Psoas muscle (tissue), 7 donors: ENCODE measurements at regions not wholly inside any gene's neighbourhood (a gene's known extent, or its start where the extent isn't known, plus 50 kb on each side); places are given as distances from the start of the nearest gene placed in this dataset.

Source experiments
- ATAC-seq, 4 donors: fragments of 200-7000 bp; cut with Tn5 transposase; one replicate each; pipeline ENCODE4 v1.9.1; 2020; ENCODE audit warnings: moderate library complexity in 3 of 4, mild to moderate bottlenecking in 2 of 4
- DNase-seq, 2 donors: peaks; one replicate each; pipeline ENCODE4 v3.0.0-alpha.2; 2020
- H3K27ac ChIP-seq: fragments of 200-600 bp; one replicate; pipeline ENCODE4 v1.8.0; 2022
- H3K27me3 ChIP-seq, 3 donors: fragments of 200-600 bp in 1 of 3; one replicate each; pipeline versions ENCODE4 v1.6.1 to v1.8.0; 2013 to 2022; ENCODE audit warnings: low read length in 2 of 3, mild to moderate bottlenecking in 2 of 3, moderate library complexity in 1 of 3; ENCODE audit not compliant: insufficient read depth in 3 of 3
- H3K36me3 ChIP-seq, 2 donors: fragments of 200-600 bp in 1 of 2; one replicate each; pipeline versions ENCODE4 v1.6.1 to v1.8.0; 2013 to 2022; ENCODE audit warnings: low read depth in 1 of 2, mild to moderate bottlenecking in 1 of 2, moderate library complexity in 1 of 2; ENCODE audit not compliant: insufficient read depth in 1 of 2
- H3K4me1 ChIP-seq: fragments of 200-600 bp; one replicate; pipeline ENCODE4 v1.8.0; 2022
- H3K4me3 ChIP-seq: fragments of 200-600 bp; one replicate; pipeline ENCODE4 v1.8.0; 2022; ENCODE audit warnings: mild to moderate bottlenecking
- H3K9me3 ChIP-seq: fragments of 200-600 bp; one replicate; pipeline ENCODE4 v1.8.0; 2022
- CTCF ChIP-seq: fragments of 200-600 bp; IDR thresholded peaks from one replicate; pipeline ENCODE4 v1.8.0; 2022; ENCODE audit warnings: antibody characterized with exemption
- WGBS, 3 donors: extraction: QIAGEN DNeasy Blood & Tissue Kit; methylation state at CpG; one replicate each; pipeline versions ENCODE4 v1.1.6 to v1.1.7; 2013; 5-methylcytosine and 5-hydroxymethylcytosine counted together
- intact Hi-C, 2 donors: fragments of 100-400 bp; cut with DNase I; formaldehyde crosslinking; loops; one replicate each; pipeline versions ENCODE4 v1.11.0 to v1.14.2; 2022
- donor health status: healthy with polysubstance abuse.
- donor health status: DM: no; HTN: no; CAD: no; lungs with moderate emphysema.
- donor health status: Bipolar disorder and iron deficiency.
- donor health status: healthy.
- donor health status: DM: yes; HTN: yes; CAD: no.
- donor health status: DM: no; HTN: no; CAD: no.
- donor health status: DM: yes; HTN: yes; CAD: no.

- intact Hi-C loops = no loop called here
- Histone ChIP-seq H3K27ac (no peak overlapping the region), H3K4me1 (no peaks in the 10 kb centered on the region), H3K27me3 (no peaks in the 10 kb centered on the region), H3K4me3 (no peak overlapping the region), H3K36me3 (no peaks in the 10 kb centered on the region), H3K9me3 (no peaks in the 10 kb centered on the region)
- TF ChIP-seq CTCF = no peak
- DNase-seq (no peak), ATAC-seq (no peak)
- 83 to 91% (median 87%) methylated on average over 4 of the region's 4 CpGs for WGBS, 3 donors
These were observed 74.2 kb upstream of the TMEM170B start for GRCh38 chr6:11463398-11463780.

DNA sequence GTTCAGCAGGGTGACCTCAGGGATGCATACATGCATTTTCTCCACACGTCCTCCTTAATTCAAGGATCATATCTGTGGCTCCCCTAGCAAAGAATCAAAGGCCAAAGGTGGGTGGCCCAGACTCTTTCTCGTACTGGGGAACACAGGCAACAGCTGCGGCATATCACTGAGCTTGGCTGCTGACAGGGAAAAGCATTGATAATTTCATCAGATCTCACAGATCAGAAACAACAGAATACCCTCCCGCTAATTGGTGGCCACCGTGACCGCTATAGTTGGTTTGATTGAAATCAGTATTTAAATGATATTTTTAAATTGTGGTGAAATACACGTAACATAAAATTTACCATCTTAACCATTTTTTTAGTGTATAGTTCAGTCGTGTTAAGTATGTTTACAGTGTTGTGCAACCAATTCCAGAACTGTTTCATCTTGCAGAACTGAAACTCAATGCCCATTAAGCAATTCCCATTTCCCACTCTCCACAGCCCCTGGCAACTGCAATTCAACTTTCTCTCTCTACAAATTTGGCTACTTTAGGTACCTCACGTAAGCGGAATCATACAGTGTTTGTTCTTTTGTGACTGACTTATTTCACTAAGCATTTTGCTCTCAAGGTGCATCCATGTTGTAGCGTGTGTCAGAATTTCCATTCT, 74.7 kb upstream of the TMEM170B start:
- intact Hi-C loops = no loop called here
- no peaks in the 10 kb centered on the region for H3K4me1 ChIP-seq
- H3K36me3 ChIP-seq = no peaks in the 10 kb centered on the region
- ATAC-seq (no peak), DNase-seq (no peak)
- 61 to 70% (median 63%) methylated on average over 11 of the region's 11 CpGs for WGBS, 3 donors
- no peaks in the 10 kb centered on the region for H3K27me3 ChIP-seq
- TF ChIP-seq CTCF = no peak
- H3K27ac ChIP-seq = no peak overlapping the region
- H3K9me3 ChIP-seq = no peaks in the 10 kb centered on the region
- no peak overlapping the region for H3K4me3 ChIP-seq

- no peaks in the 10 kb centered on the region for H3K27me3 ChIP-seq
- no peak overlapping the region for H3K27ac ChIP-seq
- DNase-seq (no peak), ATAC-seq (no peak)
- no peaks in the 10 kb centered on the region for H3K4me1 ChIP-seq
- 47 to 52% (median 48%) methylated on average over 7 of the region's 7 CpGs for WGBS, 3 donors
- H3K36me3 ChIP-seq = no peaks in the 10 kb centered on the region
- H3K9me3 ChIP-seq = no peaks in the 10 kb centered on the region
- H3K4me3 ChIP-seq = no peak overlapping the region
- intact Hi-C loops = no loop called here
- TF ChIP-seq CTCF = no peak
These were observed 76.5 kb upstream of the TMEM170B start for GRCh38 chr6:11460837-11461661.

GRCh38 chr6:11460001-11460668, 77.4 kb upstream of the TMEM170B start:
- WGBS, 3 donors = 73 to 95% (median 78%) methylated on average over 4 of the region's 4 CpGs
- ATAC-seq = no peak
- H3K27me3 ChIP-seq = no peaks in the 10 kb centered on the region
- no peak for TF ChIP-seq CTCF
- DNase-seq = no peak
- H3K9me3 ChIP-seq = no peaks in the 10 kb centered on the region
- no peak overlapping the region for H3K27ac ChIP-seq
- H3K4me1 ChIP-seq = no peaks in the 10 kb centered on the region
- no peak overlapping the region for H3K4me3 ChIP-seq
- H3K36me3 ChIP-seq = no peaks in the 10 kb centered on the region
- intact Hi-C loops = no loop called here
